Fibroblast of pulmonary artery (primary cell): ENCODE measurements at regions not wholly inside any gene's neighbourhood (a gene's known extent, or its start where the extent isn't known, plus 50 kb on each side); places are given as distances from the start of the nearest gene placed in this dataset.

Experiments used
- DNase-seq: peaks from one replicate; pipeline ENCODE4 v3.0.0-alpha.2; 2010; ENCODE audit warnings: low read depth
- H3K4me3 ChIP-seq: replicated peaks from 2 replicates; pipeline ENCODE4 v1.5.1; 2011; ENCODE audit warnings: low read depth, mild to moderate bottlenecking, control low read depth, low read length, moderate library complexity
- TF ChIP-seq, protein P1 (sequence below): IDR thresholded peaks from 2 replicates; pipeline ENCODE4 v1.5.1; 2011; ENCODE audit warnings: mild to moderate bottlenecking, control low read depth, low read length, inconsistent platforms; ENCODE audit errors: missing control alignments

DNA sequence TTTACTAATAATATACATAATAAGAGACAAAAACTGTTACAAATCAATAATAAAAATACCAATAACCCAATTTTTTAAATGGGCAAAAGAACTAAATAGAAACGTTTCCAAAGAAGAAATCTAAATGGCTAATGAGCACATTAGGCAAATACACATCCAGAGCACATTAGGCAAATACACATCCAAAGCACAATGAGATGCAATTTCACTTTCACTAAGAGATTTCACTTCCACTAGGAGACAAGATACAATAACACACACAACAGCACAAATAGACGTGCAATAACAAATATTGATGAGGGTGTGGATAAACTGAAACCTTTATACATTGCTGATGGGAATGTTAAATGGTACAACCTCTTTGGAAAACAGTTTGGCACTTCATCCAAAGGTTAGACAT, 250.7 kb downstream of the ARAP2 start:
- no peak for DNase-seq
- no peak overlapping the region for H3K4me3 ChIP-seq
- TF ChIP-seq, protein P1, sequence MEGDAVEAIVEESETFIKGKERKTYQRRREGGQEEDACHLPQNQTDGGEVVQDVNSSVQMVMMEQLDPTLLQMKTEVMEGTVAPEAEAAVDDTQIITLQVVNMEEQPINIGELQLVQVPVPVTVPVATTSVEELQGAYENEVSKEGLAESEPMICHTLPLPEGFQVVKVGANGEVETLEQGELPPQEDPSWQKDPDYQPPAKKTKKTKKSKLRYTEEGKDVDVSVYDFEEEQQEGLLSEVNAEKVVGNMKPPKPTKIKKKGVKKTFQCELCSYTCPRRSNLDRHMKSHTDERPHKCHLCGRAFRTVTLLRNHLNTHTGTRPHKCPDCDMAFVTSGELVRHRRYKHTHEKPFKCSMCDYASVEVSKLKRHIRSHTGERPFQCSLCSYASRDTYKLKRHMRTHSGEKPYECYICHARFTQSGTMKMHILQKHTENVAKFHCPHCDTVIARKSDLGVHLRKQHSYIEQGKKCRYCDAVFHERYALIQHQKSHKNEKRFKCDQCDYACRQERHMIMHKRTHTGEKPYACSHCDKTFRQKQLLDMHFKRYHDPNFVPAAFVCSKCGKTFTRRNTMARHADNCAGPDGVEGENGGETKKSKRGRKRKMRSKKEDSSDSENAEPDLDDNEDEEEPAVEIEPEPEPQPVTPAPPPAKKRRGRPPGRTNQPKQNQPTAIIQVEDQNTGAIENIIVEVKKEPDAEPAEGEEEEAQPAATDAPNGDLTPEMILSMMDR = no peak

DNA sequence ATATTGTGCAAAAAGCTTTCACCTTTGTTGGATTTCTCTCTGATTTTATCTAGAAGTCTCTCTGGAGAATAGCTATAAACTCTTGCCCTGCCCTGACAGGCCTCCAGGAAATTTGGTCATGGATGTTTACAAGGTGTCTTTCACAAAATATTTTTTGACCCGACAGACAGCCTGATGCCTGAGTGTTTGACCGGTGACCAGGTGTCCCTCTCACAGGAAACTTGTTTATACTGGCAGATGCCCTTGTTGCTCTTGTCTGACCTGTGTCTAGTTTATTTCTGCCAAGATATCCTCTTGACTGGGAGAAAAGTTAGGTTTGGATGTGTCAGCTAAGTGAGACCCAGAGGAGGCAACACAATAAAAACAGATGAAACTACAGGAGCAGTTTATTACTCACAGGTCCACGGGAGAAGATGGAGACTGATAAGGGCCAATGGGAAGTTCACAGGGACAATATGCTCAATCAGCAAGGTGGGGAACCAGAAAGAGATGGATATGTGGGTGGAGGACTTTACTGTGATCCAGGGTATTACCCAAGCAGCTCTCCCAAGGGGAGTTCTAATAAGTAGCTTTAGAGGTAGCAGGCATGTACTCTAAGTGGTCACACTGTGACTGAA, 243.3 kb downstream of the ARAP2 start:
- DNase-seq = no peak
- TF ChIP-seq, protein P1 = no peak

DNA sequence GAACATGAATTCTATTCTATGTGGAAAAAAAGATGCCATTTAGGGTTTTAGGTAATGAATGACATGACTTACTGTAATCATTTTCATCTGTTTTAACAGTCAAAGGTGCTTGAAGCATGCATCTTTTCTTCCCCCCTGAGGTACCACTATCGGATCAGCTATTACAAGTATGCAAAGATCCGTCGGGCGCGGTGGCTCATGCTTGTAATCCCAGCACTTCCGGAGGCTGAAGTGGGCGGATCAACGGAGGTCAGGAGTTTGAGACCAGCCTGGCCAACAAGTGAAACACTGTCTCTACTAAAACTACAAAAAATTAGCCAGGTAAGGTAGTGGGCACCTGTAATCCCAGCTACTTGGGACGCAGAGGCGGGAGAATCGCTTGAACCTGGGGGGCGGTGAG, 241.3 kb downstream of the ARAP2 start:
- TF ChIP-seq, protein P1 = no peak
- no peak overlapping the region for H3K4me3 ChIP-seq
- DNase-seq = no peak

More for the DNA sequence above, 243.3 kb downstream of the ARAP2 start:
- H3K4me3 ChIP-seq = no peak overlapping the region

DNA sequence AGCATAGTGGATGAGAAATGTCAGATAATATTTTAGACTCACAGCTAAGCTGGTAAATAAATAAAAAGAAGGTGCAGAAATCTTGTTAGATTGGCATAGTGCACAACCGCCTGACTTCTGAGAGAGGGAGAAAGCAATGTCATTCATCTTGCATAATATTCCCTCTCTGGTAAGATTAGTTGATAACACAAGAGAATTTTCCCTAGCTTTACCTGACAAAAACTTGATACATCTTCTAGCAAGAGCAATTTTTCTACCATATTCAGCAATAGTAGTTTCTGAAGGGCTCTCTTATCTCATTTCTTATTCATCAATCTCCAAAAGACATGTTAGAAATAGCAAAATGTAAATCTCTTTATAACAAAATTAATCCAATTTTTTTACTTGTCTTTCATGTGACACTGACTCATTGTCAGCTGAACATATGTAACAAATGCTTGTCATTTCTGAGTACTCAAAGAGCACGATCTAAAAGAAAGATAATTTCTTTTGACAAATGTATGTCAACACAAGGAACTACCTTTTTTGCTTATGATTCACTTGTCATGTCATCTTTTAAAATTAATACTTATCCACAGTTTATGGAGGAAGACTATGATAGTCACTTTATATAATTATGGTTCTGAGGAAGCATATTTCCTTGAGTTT, 240.0 kb downstream of the ARAP2 start:
- TF ChIP-seq, protein P1 = no peak
- H3K4me3 ChIP-seq = no peak overlapping the region
- no peak for DNase-seq

DNA sequence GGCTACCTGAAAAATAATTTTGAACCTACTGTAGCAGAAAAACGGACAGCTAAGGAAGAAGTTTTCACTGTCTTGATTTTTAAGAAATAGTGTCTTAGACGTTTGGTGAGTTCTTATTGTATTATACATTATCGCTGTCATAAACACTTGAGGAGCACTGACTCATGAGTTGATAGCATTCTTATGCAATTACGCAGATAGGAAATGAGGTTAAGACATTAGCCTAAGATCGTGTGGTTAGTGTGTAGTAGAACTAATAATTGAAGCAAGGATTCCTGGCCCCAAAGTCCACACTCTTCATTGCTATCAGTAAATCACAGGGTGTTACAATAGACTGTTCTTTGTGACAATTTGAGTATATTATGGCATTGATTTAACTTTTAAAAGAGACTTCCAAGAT, 238.1 kb downstream of the ARAP2 start:
- DNase-seq = peak; percentile 37
- no peak overlapping the region for H3K4me3 ChIP-seq
- TF ChIP-seq, protein P1 = no peak

DNA sequence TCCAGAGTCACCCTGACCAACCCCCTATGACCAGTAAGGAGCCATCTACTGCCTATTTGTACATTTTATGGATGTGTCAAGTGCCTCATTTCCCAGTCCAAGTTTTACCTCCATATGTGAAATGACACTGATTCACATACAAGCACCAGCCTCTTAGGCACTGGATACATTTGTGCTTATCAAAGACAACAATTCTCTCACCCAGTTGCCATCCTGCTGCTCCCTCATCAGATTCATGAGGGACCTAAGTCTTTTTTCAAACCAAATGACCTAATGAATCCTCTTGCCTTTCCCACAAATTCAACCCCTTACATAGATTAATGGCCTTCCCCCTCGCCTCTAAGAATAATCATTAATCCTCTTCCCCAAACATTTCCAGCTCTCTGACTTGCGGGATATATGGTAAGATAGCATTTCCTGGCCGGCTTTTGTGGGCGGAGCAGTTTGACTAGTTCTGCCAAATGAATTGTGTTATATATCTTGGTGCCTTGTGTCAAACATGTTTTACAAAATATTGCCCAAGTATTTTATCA, 233.9 kb downstream of the ARAP2 start:
- peak; percentile 6 for DNase-seq
- TF ChIP-seq, protein P1 = no peak
- no peak overlapping the region for H3K4me3 ChIP-seq
